LNCAP (cell line): ENCODE measurements at regions not wholly inside any gene's neighbourhood (a gene's known extent, or its start where the extent isn't known, plus 50 kb on each side); places are given as distances from the start of the nearest gene placed in this dataset.

Experiments used
- TF ChIP-seq, protein P1 (sequence below): fragments of 450-650 bp; IDR thresholded peaks from 2 replicates; pipeline ENCODE4 v1.5.1; 2017; ENCODE audit warnings: mild to moderate bottlenecking

DNA sequence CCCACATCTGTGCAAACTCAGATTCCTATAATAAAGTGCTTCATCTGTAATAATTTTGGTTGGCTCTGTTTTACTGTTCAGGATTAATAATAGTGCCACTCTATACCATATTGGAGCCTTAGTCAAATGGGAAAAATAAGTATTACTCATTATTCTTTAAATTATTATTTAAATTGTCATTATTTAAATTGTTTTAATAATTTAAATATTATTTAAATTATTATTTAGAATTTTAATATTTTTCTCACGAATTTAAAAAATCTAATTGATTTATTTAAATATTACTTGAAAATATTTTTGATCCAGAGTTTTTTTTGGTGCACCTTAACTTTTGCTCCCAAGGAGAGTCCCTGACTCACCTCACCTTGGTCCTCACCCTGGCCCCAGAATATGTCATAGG lies 245.7 kb upstream of the MDGA2 start:
- TF ChIP-seq, protein P1, sequence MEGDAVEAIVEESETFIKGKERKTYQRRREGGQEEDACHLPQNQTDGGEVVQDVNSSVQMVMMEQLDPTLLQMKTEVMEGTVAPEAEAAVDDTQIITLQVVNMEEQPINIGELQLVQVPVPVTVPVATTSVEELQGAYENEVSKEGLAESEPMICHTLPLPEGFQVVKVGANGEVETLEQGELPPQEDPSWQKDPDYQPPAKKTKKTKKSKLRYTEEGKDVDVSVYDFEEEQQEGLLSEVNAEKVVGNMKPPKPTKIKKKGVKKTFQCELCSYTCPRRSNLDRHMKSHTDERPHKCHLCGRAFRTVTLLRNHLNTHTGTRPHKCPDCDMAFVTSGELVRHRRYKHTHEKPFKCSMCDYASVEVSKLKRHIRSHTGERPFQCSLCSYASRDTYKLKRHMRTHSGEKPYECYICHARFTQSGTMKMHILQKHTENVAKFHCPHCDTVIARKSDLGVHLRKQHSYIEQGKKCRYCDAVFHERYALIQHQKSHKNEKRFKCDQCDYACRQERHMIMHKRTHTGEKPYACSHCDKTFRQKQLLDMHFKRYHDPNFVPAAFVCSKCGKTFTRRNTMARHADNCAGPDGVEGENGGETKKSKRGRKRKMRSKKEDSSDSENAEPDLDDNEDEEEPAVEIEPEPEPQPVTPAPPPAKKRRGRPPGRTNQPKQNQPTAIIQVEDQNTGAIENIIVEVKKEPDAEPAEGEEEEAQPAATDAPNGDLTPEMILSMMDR, result no peak

DNA sequence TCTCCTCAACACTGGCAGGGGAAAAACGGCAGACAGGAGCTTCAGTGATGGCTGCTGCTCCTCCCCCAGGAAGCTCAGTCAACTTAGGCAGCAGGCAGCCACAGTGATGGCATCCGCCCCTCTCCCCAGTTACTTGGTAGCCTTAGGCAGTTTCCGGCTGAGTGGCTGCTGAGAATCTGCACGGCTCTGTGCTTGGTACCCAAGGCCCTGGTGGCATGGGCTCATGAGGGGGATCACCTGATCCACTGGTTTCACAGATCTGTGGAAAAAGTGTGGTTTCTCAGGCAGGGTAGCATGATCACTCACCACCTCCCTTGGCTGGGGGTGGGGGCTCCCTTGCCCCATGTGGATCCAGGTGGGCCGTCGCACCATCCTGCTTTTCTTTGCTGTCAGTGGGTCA lies 244.6 kb upstream of the MDGA2 start:
- TF ChIP-seq, protein P1, result no peak

DNA sequence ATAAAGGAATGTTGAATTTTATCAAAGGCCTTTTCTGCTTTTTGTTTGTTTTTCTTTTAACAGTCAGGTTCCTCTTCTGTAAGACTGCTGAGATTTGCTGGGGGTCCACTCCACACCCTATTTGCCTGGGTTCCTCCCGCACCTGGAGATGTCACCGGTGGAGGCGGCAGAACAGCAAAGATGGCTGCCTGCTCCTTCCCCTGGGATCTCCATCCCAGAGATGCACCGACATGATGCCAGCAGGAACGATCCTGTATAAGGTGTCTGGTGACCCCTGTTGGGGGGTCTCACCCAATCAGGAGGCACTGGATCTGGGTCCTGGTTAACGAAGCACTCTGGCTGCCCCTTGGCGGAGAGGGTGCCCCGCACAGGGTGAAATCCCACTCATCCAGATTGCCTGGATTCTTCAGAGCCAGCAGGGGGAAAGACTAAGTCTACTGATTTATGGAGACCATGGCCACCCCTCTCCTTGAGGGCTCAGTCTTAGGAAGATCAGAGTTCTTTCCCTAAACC lies 244.0 kb upstream of the MDGA2 start:
- TF ChIP-seq, protein P1, result no peak

DNA sequence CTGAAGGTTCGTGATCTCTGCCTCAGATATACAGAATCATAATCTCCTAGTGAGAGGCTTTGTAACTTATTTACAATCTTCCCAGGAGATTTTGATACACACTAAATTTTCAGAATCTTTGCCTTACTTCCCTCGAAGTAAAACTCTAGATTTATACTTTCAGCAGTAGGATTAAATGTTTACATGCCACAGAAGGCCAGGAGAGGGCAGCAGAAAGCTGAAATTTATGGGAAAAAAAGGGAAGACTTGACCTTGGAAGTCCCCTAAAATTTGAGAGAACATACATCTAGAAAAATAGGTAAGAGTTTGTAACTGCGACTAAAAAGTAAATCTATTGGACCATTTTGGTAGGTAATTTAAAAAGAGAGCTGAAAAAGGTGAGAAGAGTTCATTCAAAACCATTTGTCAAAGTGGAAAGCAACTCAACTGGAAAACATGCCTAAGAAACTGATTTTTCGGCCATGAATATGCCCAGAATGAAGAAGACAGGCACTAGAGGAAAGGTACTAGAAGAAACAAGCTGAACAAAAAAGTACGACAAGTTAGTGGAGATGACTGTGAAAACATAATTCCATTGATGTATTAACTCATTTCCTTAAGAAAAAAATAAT lies 242.0 kb upstream of the MDGA2 start:
- TF ChIP-seq, protein P1, result peak; percentile 78

DNA sequence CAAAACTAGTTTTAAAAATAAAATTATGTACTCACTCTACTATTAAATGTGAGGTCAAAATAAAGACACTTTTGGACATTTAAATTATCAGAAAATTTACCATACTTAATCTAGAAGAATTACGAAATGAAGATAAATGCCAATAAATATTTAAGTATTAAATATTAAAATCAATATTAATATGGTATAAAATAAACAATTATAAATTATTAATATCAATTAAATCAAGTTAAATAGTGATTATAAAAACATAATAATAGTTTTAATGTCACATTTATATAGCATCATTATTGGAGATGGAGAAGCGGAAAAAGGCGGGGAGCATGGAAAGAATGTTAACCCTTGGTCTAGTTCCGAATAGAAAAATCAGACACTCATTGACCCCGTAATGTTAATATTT lies 224.3 kb upstream of the MDGA2 start:
- TF ChIP-seq, protein P1, result no peak

DNA sequence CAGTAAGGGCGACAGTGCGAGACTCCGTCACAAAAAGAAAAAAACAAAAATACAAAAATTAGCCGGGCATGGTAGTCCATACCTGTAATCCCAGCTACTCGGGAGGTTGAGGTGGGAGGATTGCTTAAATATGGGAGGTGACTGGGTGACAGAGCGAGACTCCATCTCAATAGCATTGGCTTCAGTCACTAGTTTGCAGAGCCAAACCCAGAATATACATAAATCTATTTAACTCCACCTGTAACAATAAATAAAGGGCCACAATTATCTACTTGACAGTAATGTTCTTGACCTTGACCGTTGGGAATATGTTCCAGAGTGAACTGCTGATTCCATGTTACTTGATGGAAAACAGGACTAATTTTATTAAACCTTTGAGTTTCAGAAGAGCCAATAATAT lies 198.9 kb upstream of the MDGA2 start:
- TF ChIP-seq, protein P1, result no peak

DNA sequence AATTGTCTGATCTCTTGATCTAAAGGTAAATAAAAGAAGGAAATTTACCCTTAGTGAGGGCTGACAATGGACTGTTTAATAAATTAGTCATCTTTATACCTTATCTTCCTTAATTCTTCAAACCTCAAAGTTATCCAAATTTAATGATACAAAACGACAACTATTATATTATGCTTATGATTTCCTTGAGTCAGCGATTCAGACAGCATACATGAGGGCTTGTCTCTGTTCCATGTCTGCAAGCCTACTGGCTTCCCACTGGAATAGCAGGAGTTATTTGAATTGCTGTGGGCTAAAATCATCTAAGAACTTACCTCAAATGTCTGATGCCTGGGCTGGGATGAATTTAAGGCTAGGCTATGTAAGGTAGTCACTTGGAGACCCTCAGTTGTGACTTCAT lies 197.2 kb upstream of the MDGA2 start:
- TF ChIP-seq, protein P1, result no peak

DNA sequence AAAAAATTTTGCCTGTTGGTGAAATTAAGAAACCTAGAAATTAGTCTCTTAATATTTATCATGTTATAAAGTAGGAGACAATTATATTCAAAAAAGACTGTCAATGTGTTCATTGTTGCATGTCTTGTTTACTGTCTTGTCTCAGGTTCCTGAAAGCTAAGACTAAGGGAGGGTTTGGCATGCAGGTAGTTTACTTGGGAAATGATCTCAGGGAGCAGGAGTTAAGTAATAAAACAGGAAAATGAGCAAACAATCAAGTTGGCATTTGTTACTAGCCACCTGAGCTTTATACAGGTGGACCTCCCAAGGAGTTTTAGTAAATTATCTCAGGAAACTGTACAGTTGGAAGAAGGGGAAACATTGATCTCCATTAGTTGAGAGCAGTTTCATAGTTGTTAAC lies 188.0 kb upstream of the MDGA2 start:
- TF ChIP-seq, protein P1, result no peak
